ENCODE measurements at regions not wholly inside any gene's neighbourhood (a gene's known extent, or its start where the extent isn't known, plus 50 kb on each side); places are given as distances from the start of the nearest gene placed in this dataset.
"Not testable (repeated sequence)": the region's sequence is repeated elsewhere in the genome, so short reads cannot be mapped to it uniquely, and the experiment has no call there.

- DNase-seq (ENCODE audit: low spot score): no peak
Measured at GRCh38 chr15:78708713-78709260, 67.8 kb upstream of the CHRNB4 start.

DNA sequence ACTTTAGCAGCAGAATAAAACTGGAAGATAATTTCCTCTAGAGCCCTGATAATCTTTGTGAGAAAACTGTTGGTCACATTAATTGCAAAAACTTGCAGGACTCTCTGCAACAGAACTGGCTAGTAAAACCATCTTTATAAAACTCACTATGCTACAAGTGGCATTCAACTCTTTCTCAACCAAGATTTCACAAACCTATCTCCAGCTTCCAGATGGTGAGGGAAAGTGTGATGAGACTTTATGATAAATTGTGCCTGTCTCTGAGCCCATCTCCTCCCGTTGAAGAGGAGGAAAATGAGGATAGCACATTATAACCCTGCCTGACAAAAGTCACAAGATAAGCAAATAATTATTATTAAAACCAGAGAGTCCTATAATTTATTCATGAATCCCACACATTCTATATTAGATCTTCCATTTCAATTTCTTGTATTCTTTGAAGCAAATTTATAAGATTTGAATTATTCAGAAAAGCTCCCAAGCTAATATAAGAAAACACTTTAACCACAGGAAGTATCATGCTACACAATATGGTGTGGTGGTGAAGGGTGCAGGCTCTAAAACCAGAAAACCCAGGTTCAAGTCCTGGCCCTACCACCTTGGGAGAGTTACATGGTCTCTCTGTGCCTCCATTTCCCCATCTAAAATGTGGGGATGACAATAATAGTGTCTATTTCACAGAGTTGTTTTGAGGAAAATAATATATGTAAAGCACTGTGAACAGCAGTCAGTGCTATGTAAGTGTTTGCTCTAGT is 65.6 kb upstream of the CHRNB4 start:
- not testable (repeated sequence) for DNase-seq (ENCODE audit: low spot score)

GRCh38 chr15:78703334-78704056 is 62.5 kb upstream of the CHRNB4 start:
- not testable (repeated sequence) for DNase-seq (ENCODE audit: low spot score)

GRCh38 chr15:78702609-78703333 is 61.8 kb upstream of the CHRNB4 start:
- DNase-seq (ENCODE audit: low spot score): no peak

DNA sequence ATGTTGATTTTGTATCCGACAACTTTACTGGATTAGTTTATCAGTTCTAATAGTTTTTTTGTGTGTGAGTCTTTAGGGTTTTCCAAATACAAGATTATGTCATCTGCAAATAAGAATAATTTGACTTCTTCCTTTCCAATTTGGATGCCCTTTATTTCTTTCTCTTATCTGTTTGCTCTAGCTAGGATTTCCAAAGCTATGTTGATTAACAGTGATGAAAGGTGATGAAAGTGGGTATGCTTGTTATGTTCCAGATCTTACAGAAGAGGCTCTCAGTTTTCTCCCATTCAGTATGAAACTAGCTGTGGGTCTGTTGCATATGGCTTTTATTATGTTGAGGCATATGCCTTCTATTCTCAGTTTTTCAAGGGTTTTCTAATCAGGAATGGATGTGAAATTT is 56.4 kb upstream of the CHRNB4 start:
- no peak for DNase-seq (ENCODE audit: low spot score)

- no peak for DNase-seq (ENCODE audit: low spot score)
Measured at GRCh38 chr15:78696436-78696835, 55.4 kb upstream of the CHRNB4 start.

GRCh38 chr15:78695854-78696253 is 54.8 kb upstream of the CHRNB4 start:
- DNase-seq (ENCODE audit: low spot score): no peak

- DNase-seq (ENCODE audit: low spot score): no peak
Measured at GRCh38 chr15:78695046-78695671, 54.1 kb upstream of the CHRNB4 start.

GRCh38 chr15:78691851-78692421 is 50.9 kb upstream of the CHRNB4 start:
- DNase-seq (ENCODE audit: low spot score): peak; percentile 80

- peak; percentile 82 for DNase-seq (ENCODE audit: low spot score)
Measured at GRCh38 chr15:78691167-78691850, 50.3 kb upstream of the CHRNB4 start.
